Keratinocyte (primary cell): ENCODE measurements at regions not wholly inside any gene's neighbourhood (a gene's known extent, or its start where the extent isn't known, plus 50 kb on each side); places are given as distances from the start of the nearest gene placed in this dataset.

Source experiments
- DNase-seq: peaks from one replicate; pipeline ENCODE4 v3.0.0-alpha.2; 2011; ENCODE audit warnings: low read depth, missing footprints, low spot score
- FAIRE-seq: peaks from 2 replicates; lab custom pipeline; 2011; peaks lifted over from hg19 to GRCh38; lab: Jason Lieb, UNC
- H2AFZ ChIP-seq: 2 replicates; pipeline ENCODE4 v1.6.0; 2012; ENCODE audit warnings: low read length, control low read depth, inconsistent platforms; ENCODE audit not compliant: control insufficient read depth
- H3K27ac ChIP-seq: 2 replicates; pipeline ENCODE4 v1.5.1; 2011; ENCODE audit warnings: low read length; ENCODE audit not compliant: control insufficient read depth, insufficient read depth
- H3K27me3 ChIP-seq: 3 replicates; pipeline ENCODE4 v1.6.0; 2011; ENCODE audit warnings: low read length; ENCODE audit not compliant: control insufficient read depth, insufficient read depth; ENCODE audit errors: extremely low read depth
- H3K36me3 ChIP-seq, 2 experiments: 2 replicates in 1 of 2; 3 replicates in 1 of 2; pipeline ENCODE4 v1.5.1; 2011; ENCODE audit warnings: low read length in 2 of 2, mild to moderate bottlenecking in 1 of 2; ENCODE audit not compliant: control insufficient read depth in 2 of 2, insufficient read depth in 2 of 2; ENCODE audit errors: extremely low read depth in 1 of 2
- H3K4me1 ChIP-seq: 3 replicates; pipeline ENCODE4 v1.5.1; 2011; ENCODE audit warnings: low read length; ENCODE audit not compliant: control insufficient read depth, insufficient read depth; ENCODE audit errors: extremely low read depth
- H3K4me2 ChIP-seq: 3 replicates; pipeline ENCODE4 v1.6.0; 2011; ENCODE audit warnings: low read depth, low read length; ENCODE audit not compliant: control insufficient read depth, insufficient read depth; ENCODE audit errors: extremely low read depth
- H3K4me3 ChIP-seq, 3 experiments: fragments of 200-600 bp in 1 of 3; sonication (generic) in 1 of 3; 2 replicates in 2 of 3; 3 replicates in 1 of 3; pipeline ENCODE4 v1.5.1; 2011 to 2016; ENCODE audit warnings: low read length in 3 of 3, mild to moderate bottlenecking in 3 of 3, control low read depth in 2 of 3, inconsistent platforms in 1 of 3, low read depth in 1 of 3, mixed read lengths in 1 of 3, mixed run types in 1 of 3, moderate library complexity in 1 of 3; ENCODE audit not compliant: control insufficient read depth in 2 of 3, insufficient read depth in 2 of 3; ENCODE audit errors: extremely low read depth in 1 of 3
- H3K79me2 ChIP-seq: 2 replicates; pipeline ENCODE4 v1.6.0; 2012; ENCODE audit warnings: low read length; ENCODE audit not compliant: control insufficient read depth, insufficient read depth
- H3K9ac ChIP-seq: 3 replicates; pipeline ENCODE4 v1.6.0; 2011; ENCODE audit warnings: low read length; ENCODE audit not compliant: control insufficient read depth, insufficient read depth; ENCODE audit errors: extremely low read depth
- H3K9me1 ChIP-seq: 3 replicates; pipeline ENCODE4 v1.6.0; 2011; ENCODE audit warnings: low read length; ENCODE audit not compliant: control insufficient read depth, insufficient read depth; ENCODE audit errors: extremely low read depth
- H3K9me3 ChIP-seq: 2 replicates; pipeline ENCODE4 v1.5.1; 2012; ENCODE audit warnings: low read depth, low read length; ENCODE audit not compliant: control insufficient read depth
- H4K20me1 ChIP-seq: 3 replicates; pipeline ENCODE4 v1.6.0; 2011; ENCODE audit warnings: low read length; ENCODE audit not compliant: control insufficient read depth, insufficient read depth; ENCODE audit errors: extremely low read depth
- EZH2 ChIP-seq: IDR thresholded peaks from one replicate; pipeline ENCODE4 v1.6.1; 2012; ENCODE audit warnings: inconsistent platforms, mild to moderate bottlenecking, low read length, moderate library complexity
- dilution Hi-C: fragments of 300-500 bp; cut with MboI; formaldehyde crosslinking; loops from one replicate; pipeline ENCODE4 v1.7.0; 2020; ENCODE audit warnings: low sequenced_read_pairs; ENCODE audit not compliant: extremely low pct_ligation_motif_present
- TF ChIP-seq, protein P1 (sequence below), 3 experiments: IDR thresholded peaks in 1 of 3; conservative IDR thresholded peaks in 1 of 3; optimal IDR thresholded peaks in 1 of 3; 2 replicates in 2 of 3; 3 replicates in 1 of 3; pipeline versions ENCODE3 to v1.5.1; 2011; ENCODE audit warnings: low read length in 3 of 3, mild to moderate bottlenecking in 3 of 3, moderate library complexity in 2 of 3, control low read depth in 1 of 3, inconsistent platforms in 1 of 3; ENCODE audit not compliant: insufficient read depth in 2 of 3; ENCODE audit errors: extremely low read depth in 1 of 3

DNA sequence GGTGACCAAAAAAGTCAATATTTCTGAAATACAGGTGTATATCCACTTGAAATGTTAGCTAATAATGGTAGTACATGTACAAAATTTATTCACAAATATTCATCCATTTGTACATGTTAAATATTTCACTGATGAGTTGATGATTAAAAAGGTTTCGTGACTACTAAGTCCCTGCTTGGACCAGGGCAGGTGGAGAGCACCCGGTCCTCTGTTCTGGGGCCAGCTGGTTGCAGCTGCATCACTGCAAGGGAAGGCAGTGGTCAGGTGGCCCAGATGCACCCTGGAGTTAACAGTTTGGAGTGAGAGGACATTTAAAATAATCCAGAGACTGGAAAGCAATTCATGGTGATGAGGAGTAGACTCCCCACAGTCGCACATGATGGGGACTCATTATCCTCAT lies 141.2 kb downstream of the ZBTB18 start:
- H3K4me2 ChIP-seq: no peak overlapping the region
- peaks cover 1% of the 10 kb centered on the region for H3K4me1 ChIP-seq
- no peak for DNase-seq
- no peaks in the 10 kb centered on the region for H3K36me3 ChIP-seq
- H3K27ac ChIP-seq: no peak overlapping the region
- dilution Hi-C loops: no loop called here
- TF ChIP-seq EZH2: no peak
- H2AFZ ChIP-seq: no peak overlapping the region
- no peak overlapping the region for H3K4me3 ChIP-seq
- H3K27me3 ChIP-seq: peaks cover 2% of the 10 kb centered on the region
- H3K79me2 ChIP-seq: no peaks in the 10 kb centered on the region
- FAIRE-seq: no peak
- H3K9me1 ChIP-seq: no peaks in the 10 kb centered on the region
- no peaks in the 10 kb centered on the region for H3K9me3 ChIP-seq
- no peaks in the 10 kb centered on the region for H4K20me1 ChIP-seq
- no peak overlapping the region for H3K9ac ChIP-seq

DNA sequence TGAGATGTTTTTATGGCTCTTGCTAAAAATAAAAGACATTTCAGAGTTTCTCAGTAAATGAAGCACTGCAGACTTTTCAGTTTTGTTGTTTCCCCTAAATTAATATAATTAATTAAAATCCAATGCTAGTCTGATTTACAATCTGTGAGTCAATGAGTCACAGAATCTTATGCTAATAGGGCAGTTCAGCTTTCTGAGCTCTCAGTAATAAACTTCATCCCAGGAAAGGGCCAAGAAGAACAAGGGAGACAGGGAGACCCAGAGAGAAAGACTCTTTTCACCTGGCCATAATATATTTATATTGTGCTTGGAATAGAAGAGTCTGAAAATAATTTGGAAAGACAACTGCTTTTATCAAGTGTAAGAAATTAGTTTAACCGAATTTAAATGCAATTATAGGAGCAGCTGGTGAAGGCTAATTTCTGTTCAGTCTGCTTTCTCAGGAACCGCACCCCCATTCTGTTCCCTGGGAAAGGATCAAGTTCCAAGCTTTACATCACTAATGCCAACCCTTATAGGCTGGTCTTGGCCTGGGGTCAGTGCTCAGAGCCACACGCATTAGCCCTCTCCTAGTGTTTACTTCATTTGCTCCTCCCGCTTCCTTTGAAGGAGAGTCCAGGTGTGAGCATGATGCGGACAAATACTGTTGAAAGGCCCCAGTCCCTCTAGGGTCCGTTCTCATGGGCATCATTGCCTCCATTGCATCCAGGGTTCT lies 145.6 kb downstream of the ZBTB18 start:
- Histone ChIP-seq H3K36me3 (no peaks in the 10 kb centered on the region), H3K4me1 (peaks cover 14% of the 10 kb centered on the region), H3K9ac (no peak overlapping the region), H3K27me3 (peaks cover under 1% of the 10 kb centered on the region), H4K20me1 (no peaks in the 10 kb centered on the region), H3K4me2 (no peak overlapping the region), H3K9me3 (no peaks in the 10 kb centered on the region), H3K27ac (no peak overlapping the region), H3K4me3 (no peak overlapping the region), H3K79me2 (no peaks in the 10 kb centered on the region), H2AFZ (no peak overlapping the region), H3K9me1 (no peaks in the 10 kb centered on the region)
- FAIRE-seq (peak; percentile 53), DNase-seq (no peak)
- TF ChIP-seq EZH2: no peak
- TF ChIP-seq, protein P1, sequence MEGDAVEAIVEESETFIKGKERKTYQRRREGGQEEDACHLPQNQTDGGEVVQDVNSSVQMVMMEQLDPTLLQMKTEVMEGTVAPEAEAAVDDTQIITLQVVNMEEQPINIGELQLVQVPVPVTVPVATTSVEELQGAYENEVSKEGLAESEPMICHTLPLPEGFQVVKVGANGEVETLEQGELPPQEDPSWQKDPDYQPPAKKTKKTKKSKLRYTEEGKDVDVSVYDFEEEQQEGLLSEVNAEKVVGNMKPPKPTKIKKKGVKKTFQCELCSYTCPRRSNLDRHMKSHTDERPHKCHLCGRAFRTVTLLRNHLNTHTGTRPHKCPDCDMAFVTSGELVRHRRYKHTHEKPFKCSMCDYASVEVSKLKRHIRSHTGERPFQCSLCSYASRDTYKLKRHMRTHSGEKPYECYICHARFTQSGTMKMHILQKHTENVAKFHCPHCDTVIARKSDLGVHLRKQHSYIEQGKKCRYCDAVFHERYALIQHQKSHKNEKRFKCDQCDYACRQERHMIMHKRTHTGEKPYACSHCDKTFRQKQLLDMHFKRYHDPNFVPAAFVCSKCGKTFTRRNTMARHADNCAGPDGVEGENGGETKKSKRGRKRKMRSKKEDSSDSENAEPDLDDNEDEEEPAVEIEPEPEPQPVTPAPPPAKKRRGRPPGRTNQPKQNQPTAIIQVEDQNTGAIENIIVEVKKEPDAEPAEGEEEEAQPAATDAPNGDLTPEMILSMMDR (optimal IDR thresholded peaks at IDR 0.05 in 1 of 3, IDR thresholded peaks at IDR 0.05 in 1 of 3, conservative IDR thresholded peaks at IDR 0.05 in 1 of 3; ENCODE audit: extremely low read depth in 1 of 3, insufficient read depth in 2 of 3, low read length in 3 of 3): no peak
- dilution Hi-C loops: no loop called here
